Panc1 (cell line): ENCODE measurements at regions not wholly inside any gene's neighbourhood (a gene's known extent, or its start where the extent isn't known, plus 50 kb on each side); places are given as distances from the start of the nearest gene placed in this dataset.

Experiments used
- ATAC-seq: fragments of 200-7000 bp; cut with Tn5 transposase; 2 replicates; pipeline ENCODE4 v1.9.1; 2020; ENCODE audit warnings: mild to moderate bottlenecking, moderate library complexity
- BruUV-seq: library from RNA; stranded (reverse); fragments of 400-500 nt; replicated peaks from 2 replicates; lab custom pipeline; 2021; lab: Mats Ljungman, UMichigan
- CTCF ChIA-PET: fragments of 300-600 bp; sonication (Branson Sonifier 250); formaldehyde crosslinking; loops from one replicate; lab custom pipeline; 2022; ENCODE audit warnings: antibody characterized with exemption; lab: Charles Lee
- POLR2A ChIA-PET: fragments of 300-600 bp; sonication (Branson Sonifier 250); formaldehyde crosslinking; loops from one replicate; lab custom pipeline; 2022; ENCODE audit warnings: antibody characterized with exemption; lab: Charles Lee
- DNase-seq: peaks from one replicate; pipeline ENCODE4 v3.0.0-alpha.2; 2010; ENCODE audit warnings: low read depth, low spot score
- H3K27ac ChIP-seq: 2 replicates; pipeline ENCODE4 v1.5.1; 2011; ENCODE audit warnings: mild to moderate bottlenecking, low read length, inconsistent platforms
- H3K27me3 ChIP-seq: fragments of 200-500 bp; sonication (Bioruptor generic); 2 replicates; pipeline ENCODE4 v1.6.0; 2014; ENCODE audit warnings: low read length, inconsistent platforms; ENCODE audit not compliant: control insufficient read depth, insufficient read depth
- H3K36me3 ChIP-seq: fragments of 200-500 bp; sonication (Bioruptor generic); 2 replicates; pipeline ENCODE4 v1.5.1; 2014; ENCODE audit warnings: inconsistent platforms, mild to moderate bottlenecking, low read length, moderate library complexity; ENCODE audit not compliant: control insufficient read depth, insufficient read depth
- H3K4me1 ChIP-seq: 2 replicates; pipeline ENCODE4 v1.5.1; 2011; ENCODE audit warnings: inconsistent platforms, mild to moderate bottlenecking, low read length, moderate library complexity; ENCODE audit not compliant: control insufficient read depth, insufficient read depth
- H3K4me3 ChIP-seq, 2 experiments: 2 replicates each; pipeline ENCODE4 v1.5.1; 2011 to 2012; ENCODE audit warnings: low read depth in 2 of 2, low read length in 2 of 2, mild to moderate bottlenecking in 2 of 2, inconsistent platforms in 1 of 2, moderate library complexity in 1 of 2
- H3K9me3 ChIP-seq: fragments of 200-500 bp; sonication (Bioruptor generic); 2 replicates; pipeline ENCODE4 v1.5.1; 2014; ENCODE audit warnings: low read depth, mild to moderate bottlenecking, inconsistent platforms, low read length, moderate library complexity; ENCODE audit not compliant: control insufficient read depth, insufficient read depth
- POLR2AphosphoS5 ChIP-seq: IDR thresholded peaks from 2 replicates; pipeline ENCODE4 v1.6.1; 2012; ENCODE audit warnings: mild to moderate bottlenecking, low read depth, low read length, moderate library complexity
- SIN3A ChIP-seq: IDR thresholded peaks from 2 replicates; pipeline ENCODE4 v1.6.1; 2012; ENCODE audit warnings: low read depth, mild to moderate bottlenecking, low read length, moderate library complexity, borderline replicate concordance; ENCODE audit not compliant: insufficient read depth
- TCF7L2 ChIP-seq: IDR thresholded peaks from 2 replicates; pipeline ENCODE4 v1.6.1; 2011; ENCODE audit warnings: mild to moderate bottlenecking, low read depth, low read length, inconsistent platforms
- in situ Hi-C: cut with HindIII; loops from 2 replicates; pipeline ENCODE4 v1.10.0; 2016; ENCODE audit warnings: low sequenced_read_pairs, low pct_unique_long_range_greater_than_20kb
- intact Hi-C: fragments of 100-400 bp; cut with micrococcal nuclease; formaldehyde crosslinking; loops from one replicate; pipeline ENCODE4 v1.10.0; 2022; ENCODE audit not compliant: unreplicated experiment
- TF ChIP-seq, protein P1 (sequence below), 2 experiments: IDR thresholded peaks; 2 replicates each; pipeline ENCODE4 v1.6.1; 2011 to 2012; ENCODE audit warnings: low read depth in 2 of 2, control low read depth in 1 of 2, low read length in 1 of 2, mild to moderate bottlenecking in 1 of 2, moderate library complexity in 1 of 2; ENCODE audit not compliant: insufficient read depth in 1 of 2
- TF ChIP-seq, protein P2 (sequence below): fragments of 450-650 bp; IDR thresholded peaks from 2 replicates; pipeline ENCODE4 v1.5.1; 2017; ENCODE audit warnings: mild to moderate bottlenecking

- no peaks in the 10 kb centered on the region for H3K27me3 ChIP-seq
- in situ Hi-C loops = no loop called here
- TF ChIP-seq POLR2AphosphoS5 (no peak), TCF7L2 (no peak), SIN3A (no peak)
- TF ChIP-seq, protein P1, sequence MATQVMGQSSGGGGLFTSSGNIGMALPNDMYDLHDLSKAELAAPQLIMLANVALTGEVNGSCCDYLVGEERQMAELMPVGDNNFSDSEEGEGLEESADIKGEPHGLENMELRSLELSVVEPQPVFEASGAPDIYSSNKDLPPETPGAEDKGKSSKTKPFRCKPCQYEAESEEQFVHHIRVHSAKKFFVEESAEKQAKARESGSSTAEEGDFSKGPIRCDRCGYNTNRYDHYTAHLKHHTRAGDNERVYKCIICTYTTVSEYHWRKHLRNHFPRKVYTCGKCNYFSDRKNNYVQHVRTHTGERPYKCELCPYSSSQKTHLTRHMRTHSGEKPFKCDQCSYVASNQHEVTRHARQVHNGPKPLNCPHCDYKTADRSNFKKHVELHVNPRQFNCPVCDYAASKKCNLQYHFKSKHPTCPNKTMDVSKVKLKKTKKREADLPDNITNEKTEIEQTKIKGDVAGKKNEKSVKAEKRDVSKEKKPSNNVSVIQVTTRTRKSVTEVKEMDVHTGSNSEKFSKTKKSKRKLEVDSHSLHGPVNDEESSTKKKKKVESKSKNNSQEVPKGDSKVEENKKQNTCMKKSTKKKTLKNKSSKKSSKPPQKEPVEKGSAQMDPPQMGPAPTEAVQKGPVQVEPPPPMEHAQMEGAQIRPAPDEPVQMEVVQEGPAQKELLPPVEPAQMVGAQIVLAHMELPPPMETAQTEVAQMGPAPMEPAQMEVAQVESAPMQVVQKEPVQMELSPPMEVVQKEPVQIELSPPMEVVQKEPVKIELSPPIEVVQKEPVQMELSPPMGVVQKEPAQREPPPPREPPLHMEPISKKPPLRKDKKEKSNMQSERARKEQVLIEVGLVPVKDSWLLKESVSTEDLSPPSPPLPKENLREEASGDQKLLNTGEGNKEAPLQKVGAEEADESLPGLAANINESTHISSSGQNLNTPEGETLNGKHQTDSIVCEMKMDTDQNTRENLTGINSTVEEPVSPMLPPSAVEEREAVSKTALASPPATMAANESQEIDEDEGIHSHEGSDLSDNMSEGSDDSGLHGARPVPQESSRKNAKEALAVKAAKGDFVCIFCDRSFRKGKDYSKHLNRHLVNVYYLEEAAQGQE (IDR thresholded peaks at IDR 0.05; ENCODE audit: insufficient read depth in 1 of 2, low read depth in 2 of 2, low read length in 1 of 2) = no peak
- TF ChIP-seq, protein P2, sequence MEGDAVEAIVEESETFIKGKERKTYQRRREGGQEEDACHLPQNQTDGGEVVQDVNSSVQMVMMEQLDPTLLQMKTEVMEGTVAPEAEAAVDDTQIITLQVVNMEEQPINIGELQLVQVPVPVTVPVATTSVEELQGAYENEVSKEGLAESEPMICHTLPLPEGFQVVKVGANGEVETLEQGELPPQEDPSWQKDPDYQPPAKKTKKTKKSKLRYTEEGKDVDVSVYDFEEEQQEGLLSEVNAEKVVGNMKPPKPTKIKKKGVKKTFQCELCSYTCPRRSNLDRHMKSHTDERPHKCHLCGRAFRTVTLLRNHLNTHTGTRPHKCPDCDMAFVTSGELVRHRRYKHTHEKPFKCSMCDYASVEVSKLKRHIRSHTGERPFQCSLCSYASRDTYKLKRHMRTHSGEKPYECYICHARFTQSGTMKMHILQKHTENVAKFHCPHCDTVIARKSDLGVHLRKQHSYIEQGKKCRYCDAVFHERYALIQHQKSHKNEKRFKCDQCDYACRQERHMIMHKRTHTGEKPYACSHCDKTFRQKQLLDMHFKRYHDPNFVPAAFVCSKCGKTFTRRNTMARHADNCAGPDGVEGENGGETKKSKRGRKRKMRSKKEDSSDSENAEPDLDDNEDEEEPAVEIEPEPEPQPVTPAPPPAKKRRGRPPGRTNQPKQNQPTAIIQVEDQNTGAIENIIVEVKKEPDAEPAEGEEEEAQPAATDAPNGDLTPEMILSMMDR = no peak
- no peak overlapping the region for H3K4me3 ChIP-seq
- no peak for ATAC-seq
- POLR2A ChIA-PET = no interaction called here
- DNase-seq = no peak
- BruUV-seq = no TSS peak
- intact Hi-C loops = no loop called here
- H3K27ac ChIP-seq = no peak overlapping the region
- CTCF ChIA-PET = no interaction called here
- H3K4me1 ChIP-seq = no peaks in the 10 kb centered on the region
- no peaks in the 10 kb centered on the region for H3K36me3 ChIP-seq
- no peaks in the 10 kb centered on the region for H3K9me3 ChIP-seq
Observed at GRCh38 chr3:82177774-82178173, 416.3 kb upstream of the GBE1 start.

DNA sequence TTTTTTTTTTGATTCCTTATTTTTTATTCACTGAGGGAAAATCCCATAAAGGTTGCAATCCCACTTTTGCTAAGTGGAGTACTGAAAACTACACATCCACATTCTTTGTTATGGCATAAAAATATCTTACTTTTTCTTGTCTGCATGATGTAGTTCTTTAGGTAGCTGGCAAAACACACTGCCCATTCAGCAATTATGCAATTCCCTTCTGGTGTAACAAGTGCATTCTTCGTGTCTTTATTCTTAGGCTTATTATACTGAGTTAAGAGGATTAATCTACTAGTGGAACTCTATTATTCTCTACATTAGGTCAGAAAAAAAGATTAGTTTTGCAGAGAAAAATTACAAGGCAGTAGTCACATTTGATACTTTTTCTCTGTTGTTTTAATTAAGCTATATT, 403.8 kb upstream of the GBE1 start:
- H3K4me1 ChIP-seq = no peaks in the 10 kb centered on the region
- no peak overlapping the region for H3K4me3 ChIP-seq
- H3K9me3 ChIP-seq = no peaks in the 10 kb centered on the region
- TF ChIP-seq SIN3A (no peak), TCF7L2 (no peak), POLR2AphosphoS5 (no peak)
- TF ChIP-seq, protein P1 (IDR thresholded peaks at IDR 0.05; ENCODE audit: insufficient read depth in 1 of 2, low read depth in 2 of 2, low read length in 1 of 2) = no peak
- TF ChIP-seq, protein P2 = no peak
- ATAC-seq (no peak), DNase-seq (no peak)
- ChIA-PET POLR2A (no interaction called here), CTCF (interaction anchor here (0.7 kb wide), 1 partner anchor 127 kb away, joined by 3 read pairs; no protein-coding TSS in a partner anchor)
- H3K27ac ChIP-seq = no peak overlapping the region
- H3K36me3 ChIP-seq = no peaks in the 10 kb centered on the region
- BruUV-seq = no TSS peak
- no peaks in the 10 kb centered on the region for H3K27me3 ChIP-seq
- in situ Hi-C loops = no loop called here
- intact Hi-C loops = no loop called here
